ENCODE measurements at regions not wholly inside any gene's neighbourhood (a gene's known extent, or its start where the extent isn't known, plus 50 kb on each side); places are given as distances from the start of the nearest gene placed in this dataset.
"Not testable (repeated sequence)": the region's sequence is repeated elsewhere in the genome, so short reads cannot be mapped to it uniquely, and the experiment has no call there.

DNA sequence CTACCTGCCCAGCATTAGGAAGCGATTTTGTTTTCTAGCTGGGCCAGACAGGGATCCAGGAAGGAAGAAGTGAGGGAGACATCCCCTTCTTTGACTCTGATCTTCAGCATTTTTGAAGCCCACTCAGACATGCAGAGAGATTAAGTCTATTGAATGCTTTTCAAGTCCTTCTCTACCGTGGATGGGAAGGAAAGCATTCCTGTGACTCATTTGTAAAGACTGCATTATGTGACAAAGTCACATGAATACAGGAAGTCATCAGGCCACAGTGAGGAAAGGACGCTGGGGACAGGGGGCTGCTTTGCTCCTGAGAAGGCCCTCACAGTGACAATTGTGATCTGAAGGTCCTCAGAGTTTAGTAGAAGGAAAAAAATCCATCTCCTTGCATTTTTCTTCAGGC, 67.4 kb upstream of the GBA3 start:
- no peak for DNase-seq (ENCODE audit: insufficient read length, low spot score, missing footprints)
- H3K4me2 ChIP-seq (ENCODE audit: insufficient read depth, low read length) = no peak overlapping the region
- no peaks in the 10 kb centered on the region for H3K4me1 ChIP-seq (ENCODE audit: insufficient read depth, low read length)
- no peak overlapping the region for H3K4me3 ChIP-seq (ENCODE audit: insufficient read depth, low read length)
- no peaks in the 10 kb centered on the region for H3K9me3 ChIP-seq (ENCODE audit: low read depth, low read length)
- H3K79me2 ChIP-seq (ENCODE audit: insufficient read depth, low read length) = no peaks in the 10 kb centered on the region
- no peak for TF ChIP-seq CTCF (IDR thresholded peaks at IDR 0.05; ENCODE audit: extremely low read depth, low read depth, low read length)
- H3K27ac ChIP-seq (ENCODE audit: low read depth, low read length) = no peak overlapping the region
- H3K36me3 ChIP-seq (ENCODE audit: insufficient read depth, low read length) = no peaks in the 10 kb centered on the region
- H2AFZ ChIP-seq (ENCODE audit: low read length) = no peak overlapping the region
- H4K20me1 ChIP-seq (ENCODE audit: insufficient read depth, low read length) = no peaks in the 10 kb centered on the region
- H3K27me3 ChIP-seq (ENCODE audit: insufficient read depth, low read length) = no peaks in the 10 kb centered on the region

DNA sequence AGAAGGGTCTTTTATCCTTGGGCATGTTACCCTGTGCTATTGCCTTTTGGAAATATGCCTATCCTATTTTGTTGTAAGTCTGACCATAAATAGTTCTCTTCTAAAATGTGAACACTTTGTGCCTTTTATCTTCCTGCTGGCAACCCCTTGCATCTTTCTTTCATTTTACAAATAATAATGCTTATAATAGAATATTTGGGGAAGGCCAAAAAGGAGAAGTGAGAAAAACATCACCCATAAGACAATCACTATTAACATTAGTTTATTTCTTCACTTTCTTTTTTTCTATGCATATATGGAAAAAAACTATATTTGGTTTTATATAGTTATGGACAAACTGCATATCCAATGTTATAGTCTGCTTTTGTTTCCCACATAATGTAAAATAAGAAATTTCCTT, 64.9 kb upstream of the GBA3 start:
- not testable (repeated sequence) for H3K4me1 ChIP-seq (ENCODE audit: insufficient read depth, low read length); H3K4me3 ChIP-seq (ENCODE audit: insufficient read depth, low read length); H3K4me2 ChIP-seq (ENCODE audit: insufficient read depth, low read length); H3K9me3 ChIP-seq (ENCODE audit: low read depth, low read length); H4K20me1 ChIP-seq (ENCODE audit: insufficient read depth, low read length); H3K79me2 ChIP-seq (ENCODE audit: insufficient read depth, low read length); H3K36me3 ChIP-seq (ENCODE audit: insufficient read depth, low read length); H2AFZ ChIP-seq (ENCODE audit: low read length); DNase-seq (ENCODE audit: insufficient read length, low spot score, missing footprints); H3K27ac ChIP-seq (ENCODE audit: low read depth, low read length); H3K27me3 ChIP-seq (ENCODE audit: insufficient read depth, low read length)

DNA sequence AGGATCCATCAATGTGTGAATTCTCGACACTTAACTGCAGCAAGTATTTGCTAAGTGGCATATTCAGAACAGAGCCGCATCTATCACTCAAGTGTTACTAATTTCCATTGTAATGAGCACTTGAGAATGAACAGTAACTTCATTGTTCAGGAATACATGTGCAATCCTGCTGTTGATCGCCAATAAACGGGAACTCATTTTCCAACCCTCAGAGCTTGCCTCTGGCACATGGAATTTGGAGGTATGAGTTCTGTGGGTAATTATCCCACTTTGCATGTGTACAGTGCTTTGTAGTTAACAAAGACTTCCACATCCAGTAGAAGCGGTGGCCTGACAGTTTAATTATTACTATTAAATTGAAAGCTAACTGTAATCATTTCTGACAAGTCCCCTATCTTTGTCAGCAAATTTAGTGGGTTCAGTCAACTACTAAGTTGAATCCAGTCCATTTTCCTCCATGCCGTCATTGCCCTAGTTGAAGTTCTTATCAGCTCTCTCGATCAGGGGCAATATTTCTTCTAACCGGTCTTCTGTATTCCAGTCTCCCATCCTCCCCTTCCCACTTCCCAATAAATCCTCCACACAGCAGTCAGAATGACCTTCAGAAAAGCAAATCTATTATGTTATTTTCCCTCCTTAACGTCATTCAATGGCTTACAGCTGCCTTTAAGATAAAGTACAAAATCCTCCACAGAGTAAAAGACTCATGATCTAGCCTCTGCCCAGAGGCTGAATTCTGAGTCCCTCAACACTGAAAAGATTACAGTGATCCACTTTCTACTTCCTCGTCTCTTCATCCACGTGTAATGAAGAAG, 62.4 kb upstream of the GBA3 start:
- not testable (repeated sequence) for H3K36me3 ChIP-seq (ENCODE audit: insufficient read depth, low read length); H4K20me1 ChIP-seq (ENCODE audit: insufficient read depth, low read length); H2AFZ ChIP-seq (ENCODE audit: low read length); DNase-seq (ENCODE audit: insufficient read length, low spot score, missing footprints); H3K4me1 ChIP-seq (ENCODE audit: insufficient read depth, low read length); H3K4me3 ChIP-seq (ENCODE audit: insufficient read depth, low read length); H3K4me2 ChIP-seq (ENCODE audit: insufficient read depth, low read length); H3K79me2 ChIP-seq (ENCODE audit: insufficient read depth, low read length); H3K27me3 ChIP-seq (ENCODE audit: insufficient read depth, low read length); H3K27ac ChIP-seq (ENCODE audit: low read depth, low read length); H3K9me3 ChIP-seq (ENCODE audit: low read depth, low read length)

GRCh38 chr4:22631167-22631566, 61.6 kb upstream of the GBA3 start:
- not testable (repeated sequence) for H3K79me2 ChIP-seq (ENCODE audit: insufficient read depth, low read length); H3K4me2 ChIP-seq (ENCODE audit: insufficient read depth, low read length); H3K4me3 ChIP-seq (ENCODE audit: insufficient read depth, low read length); H2AFZ ChIP-seq (ENCODE audit: low read length); H3K27me3 ChIP-seq (ENCODE audit: insufficient read depth, low read length); H3K9me3 ChIP-seq (ENCODE audit: low read depth, low read length); DNase-seq (ENCODE audit: insufficient read length, low spot score, missing footprints); H3K27ac ChIP-seq (ENCODE audit: low read depth, low read length); H4K20me1 ChIP-seq (ENCODE audit: insufficient read depth, low read length); H3K36me3 ChIP-seq (ENCODE audit: insufficient read depth, low read length); H3K4me1 ChIP-seq (ENCODE audit: insufficient read depth, low read length)

DNA sequence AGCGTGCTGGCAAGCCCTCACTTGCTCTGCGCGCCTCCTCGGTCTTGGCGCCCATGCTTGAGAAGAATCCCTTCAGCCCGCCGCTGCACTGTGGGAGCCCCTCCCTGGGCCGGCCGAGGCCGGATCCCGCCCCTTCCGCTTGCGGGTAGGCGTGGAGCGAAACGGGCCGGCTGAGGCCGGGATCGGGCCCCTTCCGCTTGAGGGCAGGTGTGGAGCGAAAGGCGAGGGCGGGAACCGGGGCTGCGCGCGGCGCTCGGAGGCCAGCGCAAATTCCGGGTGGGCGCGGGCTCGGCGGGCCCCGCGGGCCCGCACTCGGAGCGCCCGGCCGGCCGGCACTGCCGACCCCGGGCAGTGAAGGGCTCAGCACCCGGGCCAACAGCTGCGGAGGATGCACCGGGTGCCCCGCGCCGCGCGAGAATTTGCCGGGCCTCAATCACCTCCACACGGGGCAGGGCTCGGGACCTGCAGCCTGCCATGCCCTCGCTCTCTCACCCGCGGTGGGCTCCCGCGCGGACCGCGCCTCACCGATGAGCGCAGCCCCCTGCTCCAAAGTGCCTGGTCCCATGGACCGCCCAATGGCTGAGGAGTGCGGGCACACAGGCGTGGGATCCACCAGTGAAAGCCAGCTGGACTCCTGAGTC, 58.1 kb upstream of the GBA3 start:
- Histone ChIP-seq H3K4me2 (ENCODE audit: insufficient read depth, low read length) (no peak overlapping the region), H3K36me3 (ENCODE audit: insufficient read depth, low read length) (no peaks in the 10 kb centered on the region), H3K27ac (ENCODE audit: low read depth, low read length) (no peak overlapping the region), H3K4me3 (ENCODE audit: insufficient read depth, low read length) (no peak overlapping the region), H4K20me1 (ENCODE audit: insufficient read depth, low read length) (no peaks in the 10 kb centered on the region), H3K79me2 (ENCODE audit: insufficient read depth, low read length) (no peaks in the 10 kb centered on the region), H3K4me1 (ENCODE audit: insufficient read depth, low read length) (no peaks in the 10 kb centered on the region), H3K27me3 (ENCODE audit: insufficient read depth, low read length) (no peaks in the 10 kb centered on the region), H3K9me3 (ENCODE audit: low read depth, low read length) (no peaks in the 10 kb centered on the region), H2AFZ (ENCODE audit: low read length) (no peak overlapping the region)
- no peak for TF ChIP-seq CTCF (IDR thresholded peaks at IDR 0.05; ENCODE audit: extremely low read depth, low read depth, low read length)
- peak; percentile 30 for DNase-seq (ENCODE audit: insufficient read length, low spot score, missing footprints)

DNA sequence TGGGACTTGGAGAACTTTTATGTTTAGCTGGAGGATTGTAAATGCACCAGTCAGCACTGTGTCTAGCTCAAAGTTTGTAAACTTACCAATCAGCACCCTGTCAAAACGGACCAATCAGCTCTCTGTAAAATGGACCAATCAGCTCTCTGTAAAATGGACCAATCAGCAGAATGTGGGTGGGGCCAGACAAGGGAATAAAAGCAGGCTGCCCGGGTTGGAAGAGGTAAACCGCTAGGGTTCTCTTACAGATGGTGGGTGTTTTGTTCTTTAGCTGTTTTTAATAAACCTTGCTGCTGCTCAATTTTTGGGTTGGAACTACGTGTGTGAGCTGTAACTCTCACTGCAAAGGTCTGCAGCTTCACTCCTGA, 57.6 kb upstream of the GBA3 start:
- not testable (repeated sequence) for H3K36me3 ChIP-seq (ENCODE audit: insufficient read depth, low read length); H3K9me3 ChIP-seq (ENCODE audit: low read depth, low read length); H3K27me3 ChIP-seq (ENCODE audit: insufficient read depth, low read length); H3K27ac ChIP-seq (ENCODE audit: low read depth, low read length); H3K4me2 ChIP-seq (ENCODE audit: insufficient read depth, low read length); DNase-seq (ENCODE audit: insufficient read length, low spot score, missing footprints); H4K20me1 ChIP-seq (ENCODE audit: insufficient read depth, low read length); H3K4me3 ChIP-seq (ENCODE audit: insufficient read depth, low read length); H3K79me2 ChIP-seq (ENCODE audit: insufficient read depth, low read length); H3K4me1 ChIP-seq (ENCODE audit: insufficient read depth, low read length); H2AFZ ChIP-seq (ENCODE audit: low read length)

Data from osteoblast (primary cell).